ENCODE measurements at regions not wholly inside any gene's neighbourhood (a gene's known extent, or its start where the extent isn't known, plus 50 kb on each side); places are given as distances from the start of the nearest gene placed in this dataset.
A peak's percentile ranks its signal among the peaks of the same experiment; 100 is the strongest.

GRCh38 chr10:118118716-118119115 lies 72.0 kb upstream of the RAB11FIP2 start:
- no peak for TF ChIP-seq CTCF (IDR thresholded peaks at IDR 0.05; ENCODE audit: low read depth, low read length)

GRCh38 chr10:118116715-118117449 lies 70.1 kb upstream of the RAB11FIP2 start:
- Histone ChIP-seq H3K27ac (no peak overlapping the region), H3K36me3 (no peaks in the 10 kb centered on the region), H3K4me3 (ENCODE audit: low read depth, low read length) (peak overlapping the region; percentile 14), H3K9me3 (ENCODE audit: severe bottlenecking) (no peaks in the 10 kb centered on the region), H3K27me3 (ENCODE audit: insufficient read depth, low read depth, severe bottlenecking) (no peaks in the 10 kb centered on the region)
- DNase-seq, result peak; percentile 20
- no peak for TF ChIP-seq CTCF (IDR thresholded peaks at IDR 0.05; ENCODE audit: low read depth, low read length)

More at GRCh38 chr10:118118716-118119115, 72.0 kb upstream of the RAB11FIP2 start:
- Histone ChIP-seq H3K9me3 (ENCODE audit: severe bottlenecking) (no peaks in the 10 kb centered on the region), H3K27me3 (ENCODE audit: insufficient read depth, low read depth, severe bottlenecking) (no peaks in the 10 kb centered on the region), H3K36me3 (no peaks in the 10 kb centered on the region), H3K4me3 (ENCODE audit: low read depth, low read length) (no peak overlapping the region), H3K27ac (no peak overlapping the region)
- DNase-seq, result no peak

GRCh38 chr10:118116362-118116714 lies 69.6 kb upstream of the RAB11FIP2 start:
- no peak overlapping the region for H3K27ac ChIP-seq
- H3K9me3 ChIP-seq (ENCODE audit: severe bottlenecking), result no peaks in the 10 kb centered on the region
- no peaks in the 10 kb centered on the region for H3K36me3 ChIP-seq

GRCh38 chr10:118115701-118116100 lies 69.0 kb upstream of the RAB11FIP2 start:
- Histone ChIP-seq H3K36me3 (no peaks in the 10 kb centered on the region), H3K27ac (no peak overlapping the region), H3K9me3 (ENCODE audit: severe bottlenecking) (no peaks in the 10 kb centered on the region), H3K4me3 (ENCODE audit: low read depth, low read length) (no peak overlapping the region), H3K27me3 (ENCODE audit: insufficient read depth, low read depth, severe bottlenecking) (no peaks in the 10 kb centered on the region)
- no peak for DNase-seq
- no peak for TF ChIP-seq CTCF (IDR thresholded peaks at IDR 0.05; ENCODE audit: low read depth, low read length)

More at GRCh38 chr10:118116362-118116714, 69.6 kb upstream of the RAB11FIP2 start:
- H3K27me3 ChIP-seq (ENCODE audit: insufficient read depth, low read depth, severe bottlenecking), result no peaks in the 10 kb centered on the region
- no peak for DNase-seq
- peak overlapping the region; percentile 14; the same call in 1 of the 2 replicates for H3K4me3 ChIP-seq (ENCODE audit: low read depth, low read length)
- no peak for TF ChIP-seq CTCF (IDR thresholded peaks at IDR 0.05; ENCODE audit: low read depth, low read length)

GRCh38 chr10:118114992-118115391 lies 68.3 kb upstream of the RAB11FIP2 start:
- no peak overlapping the region for H3K27ac ChIP-seq
- TF ChIP-seq CTCF (IDR thresholded peaks at IDR 0.05; ENCODE audit: low read depth, low read length), result no peak

More at GRCh38 chr10:118114992-118115391, 68.3 kb upstream of the RAB11FIP2 start:
- Histone ChIP-seq H3K27me3 (ENCODE audit: insufficient read depth, low read depth, severe bottlenecking) (no peaks in the 10 kb centered on the region), H3K4me3 (ENCODE audit: low read depth, low read length) (no peak overlapping the region), H3K36me3 (no peaks in the 10 kb centered on the region), H3K9me3 (ENCODE audit: severe bottlenecking) (no peaks in the 10 kb centered on the region)
- no peak for DNase-seq

Measured in WERI-Rb-1 (cell line).